Transverse colon (tissue), 3 donors: ENCODE measurements at regions not wholly inside any gene's neighbourhood (a gene's known extent, or its start where the extent isn't known, plus 50 kb on each side); places are given as distances from the start of the nearest gene placed in this dataset.

Experiments
- EP300 ChIP-seq: sonication (generic); formaldehyde crosslinking; IDR thresholded peaks from one replicate; pipeline ENCODE4 v1.6.1; 2017; ENCODE audit warnings: antibody characterized with exemption, low read depth
- POLR2A ChIP-seq: fragments of 450-650 bp; IDR thresholded peaks from one replicate; pipeline ENCODE4 v1.6.1; 2016; ENCODE audit warnings: antibody characterized with exemption, mild to moderate bottlenecking, moderate library complexity
- TF ChIP-seq, protein P1 (sequence below), 5 experiments: fragments of 200-600 bp in 3 of 5; fragments of 450-650 bp in 2 of 5; sonication (generic) in 3 of 5; IDR thresholded peaks; 1 replicate in 2 of 5; 2 replicates in 3 of 5; pipeline ENCODE4 v1.5.1; 2016 to 2017; ENCODE audit warnings: antibody characterized with exemption in 5 of 5, inconsistent platforms in 3 of 5, mild to moderate bottlenecking in 2 of 5, moderate library complexity in 1 of 5

DNA sequence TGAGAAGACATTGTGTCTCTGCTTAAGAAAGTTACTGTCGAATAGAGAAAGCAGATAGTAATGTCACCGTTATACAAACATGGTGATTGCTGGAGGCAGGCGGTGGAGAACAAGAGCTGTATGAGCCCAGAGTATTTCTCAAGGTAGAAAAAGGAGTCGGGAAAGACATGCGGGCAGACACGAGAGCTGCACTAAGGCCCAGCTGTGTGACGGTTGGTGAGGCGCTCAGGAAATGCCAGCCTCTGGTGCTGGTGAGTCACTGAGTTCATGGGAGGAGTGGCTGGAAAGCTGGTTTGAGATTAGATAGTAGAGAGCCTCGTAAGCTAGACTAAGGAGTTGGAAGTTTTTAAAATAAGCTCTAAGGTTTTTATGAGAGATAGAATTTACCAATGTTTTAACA is 390.9 kb upstream of the TRIB2 start:
- TF ChIP-seq, protein P1, sequence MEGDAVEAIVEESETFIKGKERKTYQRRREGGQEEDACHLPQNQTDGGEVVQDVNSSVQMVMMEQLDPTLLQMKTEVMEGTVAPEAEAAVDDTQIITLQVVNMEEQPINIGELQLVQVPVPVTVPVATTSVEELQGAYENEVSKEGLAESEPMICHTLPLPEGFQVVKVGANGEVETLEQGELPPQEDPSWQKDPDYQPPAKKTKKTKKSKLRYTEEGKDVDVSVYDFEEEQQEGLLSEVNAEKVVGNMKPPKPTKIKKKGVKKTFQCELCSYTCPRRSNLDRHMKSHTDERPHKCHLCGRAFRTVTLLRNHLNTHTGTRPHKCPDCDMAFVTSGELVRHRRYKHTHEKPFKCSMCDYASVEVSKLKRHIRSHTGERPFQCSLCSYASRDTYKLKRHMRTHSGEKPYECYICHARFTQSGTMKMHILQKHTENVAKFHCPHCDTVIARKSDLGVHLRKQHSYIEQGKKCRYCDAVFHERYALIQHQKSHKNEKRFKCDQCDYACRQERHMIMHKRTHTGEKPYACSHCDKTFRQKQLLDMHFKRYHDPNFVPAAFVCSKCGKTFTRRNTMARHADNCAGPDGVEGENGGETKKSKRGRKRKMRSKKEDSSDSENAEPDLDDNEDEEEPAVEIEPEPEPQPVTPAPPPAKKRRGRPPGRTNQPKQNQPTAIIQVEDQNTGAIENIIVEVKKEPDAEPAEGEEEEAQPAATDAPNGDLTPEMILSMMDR (IDR thresholded peaks at IDR 0.05): no peak
- TF ChIP-seq EP300: no peak
- TF ChIP-seq POLR2A: no peak
